Body of pancreas (tissue), 4 donors: ENCODE measurements at regions not wholly inside any gene's neighbourhood (a gene's known extent, or its start where the extent isn't known, plus 50 kb on each side); places are given as distances from the start of the nearest gene placed in this dataset.
"Not testable (repeated sequence)": the region's sequence is repeated elsewhere in the genome, so short reads cannot be mapped to it uniquely, and the experiment has no call there.

ENCODE experiments used
- ATAC-seq: fragments of 150-250 bp; one replicate; pipeline ENCODE4 v1.9.1; 2016
- DNase-seq, 4 donors: peaks; one replicate each; pipeline ENCODE4 v3.0.0-alpha.2; 2019
- H3K27ac ChIP-seq, 4 donors: fragments of 200-600 bp; sonication (generic); 1 replicate in 3 of 4; 2 replicates in 1 of 4; pipeline versions ENCODE4 v1.5.1 to v1.6.1; 2016 to 2019; ENCODE audit warnings: mild to moderate bottlenecking in 1 of 4, mixed read lengths in 1 of 4, moderate library complexity in 1 of 4
- H3K27me3 ChIP-seq, 2 donors: fragments of 200-600 bp; sonication (generic); one replicate each; pipeline ENCODE4 v1.6.0; 2016; ENCODE audit warnings: mild to moderate bottlenecking in 1 of 2
- H3K36me3 ChIP-seq, 2 donors: fragments of 200-600 bp; sonication (generic); replicated peaks in 1 of 2; 2 replicates each; pipeline ENCODE4 v1.5.1; 2016; ENCODE audit warnings: low read depth in 2 of 2; ENCODE audit not compliant: insufficient read depth in 1 of 2
- H3K4me1 ChIP-seq: fragments of 200-600 bp; sonication (generic); one replicate; pipeline ENCODE4 v1.6.0; 2016
- H3K4me3 ChIP-seq, 2 donors: fragments of 200-600 bp; sonication (generic); 1 replicate in 1 of 2; 2 replicates in 1 of 2; pipeline ENCODE4 v1.5.1; 2016 to 2019
- H3K9me3 ChIP-seq, 3 donors: fragments of 200-600 bp; sonication (generic); 1 replicate in 2 of 3; 2 replicates in 1 of 3; pipeline ENCODE4 v1.5.1; 2016
- CTCF ChIP-seq, 7 experiments: fragments of 450-650 bp in 4 of 7; fragments of 200-600 bp in 3 of 7; sonication (generic) in 3 of 7; IDR thresholded peaks; one replicate each; pipeline ENCODE4 v1.5.1; 2016 to 2019; ENCODE audit warnings: antibody characterized with exemption in 7 of 7
- WGBS, 2 donors: methylation state at CpG; one replicate each; pipeline ENCODE4 v1.1.5; 2017; 5-methylcytosine and 5-hydroxymethylcytosine counted together
- intact Hi-C: fragments of 100-400 bp; cut with DNase I; formaldehyde crosslinking; loops from one replicate; pipeline ENCODE4 v1.15.1; 2023

GRCh38 chr11:49372137-49372536 is 163.7 kb upstream of the FOLH1 start:
- intact Hi-C loops, H3K36me3 ChIP-seq, H3K9me3 ChIP-seq, H3K4me3 ChIP-seq, H3K27ac ChIP-seq, H3K27me3 ChIP-seq, ATAC-seq, H3K4me1 ChIP-seq, DNase-seq: not testable (repeated sequence)
- peak in 2 of 7 experiments; percentile 16 to 21 for TF ChIP-seq CTCF (IDR thresholded peaks at IDR 0.05)

- H3K27me3 ChIP-seq, ATAC-seq, H3K4me1 ChIP-seq, DNase-seq, H3K4me3 ChIP-seq, H3K27ac ChIP-seq, intact Hi-C loops, H3K36me3 ChIP-seq, H3K9me3 ChIP-seq: not testable (repeated sequence)
- 11 to 12% methylated on average over 2 of the region's 2 CpGs for WGBS, 2 donors
These were observed 160.2 kb upstream of the FOLH1 start for GRCh38 chr11:49368556-49368955.

- H3K27me3 ChIP-seq, intact Hi-C loops, H3K36me3 ChIP-seq, H3K4me1 ChIP-seq, H3K4me3 ChIP-seq, DNase-seq, H3K27ac ChIP-seq, H3K9me3 ChIP-seq: not testable (repeated sequence)
- ATAC-seq = peak; percentile 45
These were observed 157.0 kb upstream of the FOLH1 start for GRCh38 chr11:49365375-49365774.

- H3K9me3 ChIP-seq, intact Hi-C loops, H3K36me3 ChIP-seq, H3K4me1 ChIP-seq, H3K27me3 ChIP-seq, H3K27ac ChIP-seq, ATAC-seq, H3K4me3 ChIP-seq: not testable (repeated sequence)
- peak in 1 of 4 donors; percentile 29 for DNase-seq
- 78 to 79% methylated on average over 2 of the region's 2 CpGs for WGBS, 2 donors
These were observed 154.6 kb upstream of the FOLH1 start for GRCh38 chr11:49362994-49363393.

- H3K4me3 ChIP-seq, H3K27me3 ChIP-seq, H3K27ac ChIP-seq, H3K36me3 ChIP-seq, H3K9me3 ChIP-seq, H3K4me1 ChIP-seq, intact Hi-C loops, ATAC-seq, DNase-seq: not testable (repeated sequence)
These were observed 146.1 kb upstream of the FOLH1 start for GRCh38 chr11:49354536-49354935.

- H3K27me3 ChIP-seq, H3K36me3 ChIP-seq, H3K4me3 ChIP-seq, H3K4me1 ChIP-seq, DNase-seq, H3K27ac ChIP-seq, H3K9me3 ChIP-seq, intact Hi-C loops, ATAC-seq: not testable (repeated sequence)
- WGBS, 2 donors = 52 to 72% methylated on average over 3 of the region's 3 CpGs
These were observed 144.5 kb upstream of the FOLH1 start for GRCh38 chr11:49352868-49353267.

- H3K4me1 ChIP-seq, DNase-seq, ATAC-seq, H3K4me3 ChIP-seq, H3K27ac ChIP-seq, H3K9me3 ChIP-seq, H3K27me3 ChIP-seq, intact Hi-C loops, H3K36me3 ChIP-seq: not testable (repeated sequence)
These were observed 138.2 kb upstream of the FOLH1 start for GRCh38 chr11:49346627-49347026.

GRCh38 chr11:49328485-49329186 is 120.2 kb upstream of the FOLH1 start:
- H3K4me1 ChIP-seq, intact Hi-C loops, H3K27ac ChIP-seq, H3K9me3 ChIP-seq, DNase-seq, ATAC-seq, H3K36me3 ChIP-seq, H3K27me3 ChIP-seq, H3K4me3 ChIP-seq: not testable (repeated sequence)
- 34 to 35% methylated on average over 5 of the region's 5 CpGs for WGBS, 2 donors

GRCh38 chr11:49327766-49328165 is 119.4 kb upstream of the FOLH1 start:
- not testable (repeated sequence) for H3K27me3 ChIP-seq, ATAC-seq

GRCh38 chr11:49326651-49327050 is 118.2 kb upstream of the FOLH1 start:
- H3K27me3 ChIP-seq, H3K27ac ChIP-seq, ATAC-seq, intact Hi-C loops, DNase-seq, H3K36me3 ChIP-seq, H3K9me3 ChIP-seq, H3K4me1 ChIP-seq, H3K4me3 ChIP-seq: not testable (repeated sequence)
- 27 to 40% methylated on average over 3 of the region's 3 CpGs for WGBS, 2 donors

More at GRCh38 chr11:49327766-49328165, 119.4 kb upstream of the FOLH1 start:
- H3K4me3 ChIP-seq, H3K4me1 ChIP-seq, H3K9me3 ChIP-seq, H3K36me3 ChIP-seq, DNase-seq, intact Hi-C loops, H3K27ac ChIP-seq: not testable (repeated sequence)
